HG03139 (cell line): ENCODE measurements at regions not wholly inside any gene's neighbourhood (a gene's known extent, or its start where the extent isn't known, plus 50 kb on each side); places are given as distances from the start of the nearest gene placed in this dataset.

Experiments
- ATAC-seq: cut with Tn5 transposase; IDR thresholded peaks from one replicate; pipeline ENCODE4 v1.9.1; 2021; ENCODE audit not compliant: unreplicated experiment

GRCh38 chrX:96619588-96619987 is 65.1 kb upstream of the DIAPH2 start:
- no peak for ATAC-seq

GRCh38 chrX:96621811-96622210 is 62.8 kb upstream of the DIAPH2 start:
- no peak for ATAC-seq
